Right renal pelvis (tissue), 4 donors: ENCODE measurements at regions not wholly inside any gene's neighbourhood (a gene's known extent, or its start where the extent isn't known, plus 50 kb on each side); places are given as distances from the start of the nearest gene placed in this dataset.

ENCODE experiments used
- DNase-seq, 4 donors: peaks; one replicate each; pipeline ENCODE4 v3.0.0-alpha.2; 2013; ENCODE audit warnings: low read depth in 4 of 4, low spot score in 3 of 4, missing footprints in 1 of 4

- DNase-seq = no peak
Observed at GRCh38 chr4:152236519-152237056, 299.3 kb downstream of the FBXW7 start.

- DNase-seq = no peak
Observed at GRCh38 chr4:152235718-152236117, 300.2 kb downstream of the FBXW7 start.

- DNase-seq = no peak
Observed at GRCh38 chr4:152234571-152234970, 301.3 kb downstream of the FBXW7 start.

DNA sequence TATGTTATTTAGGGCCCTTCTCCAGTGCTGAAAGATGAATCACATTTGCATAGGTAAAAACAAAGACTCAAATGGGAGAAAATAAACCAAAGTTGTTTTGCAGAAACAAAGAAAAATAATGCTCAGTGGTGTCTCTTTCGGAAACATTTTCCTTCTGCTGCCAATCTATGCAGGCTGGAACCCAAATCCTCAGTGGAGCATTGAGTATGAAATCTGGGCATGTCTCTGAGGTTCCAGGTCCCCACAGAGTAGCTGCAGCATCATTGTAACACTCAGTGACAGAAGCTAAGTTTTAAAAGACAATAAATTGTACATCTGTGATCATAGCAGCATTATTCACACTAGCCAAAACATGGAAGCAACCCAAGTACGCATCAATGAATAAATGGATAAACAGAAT is 303.6 kb downstream of the FBXW7 start:
- no peak for DNase-seq

DNA sequence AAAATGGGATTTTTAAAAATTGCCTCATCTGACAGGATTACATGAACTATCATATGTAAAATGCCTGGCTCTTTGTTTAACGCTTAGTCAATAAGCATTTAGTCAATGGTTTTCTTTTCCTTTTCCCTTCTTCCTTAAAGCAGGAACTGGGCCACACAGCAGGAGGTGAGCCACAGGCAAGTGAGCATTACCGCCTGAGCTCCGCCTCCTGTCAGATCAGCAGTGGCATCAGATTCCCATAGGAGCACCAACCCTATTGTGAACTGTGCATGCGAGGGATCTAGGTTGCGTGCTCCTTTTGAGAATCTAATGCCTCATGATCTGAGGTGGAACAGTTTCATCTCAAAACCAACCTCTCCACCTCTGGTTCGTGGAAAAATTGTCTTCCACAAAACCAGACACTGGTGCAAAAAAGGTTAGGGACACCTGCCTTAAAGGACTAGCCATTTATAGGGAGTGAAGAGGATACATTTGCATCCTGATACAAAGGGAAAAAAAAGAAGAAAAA is 306.1 kb downstream of the FBXW7 start:
- no peak for DNase-seq

DNA sequence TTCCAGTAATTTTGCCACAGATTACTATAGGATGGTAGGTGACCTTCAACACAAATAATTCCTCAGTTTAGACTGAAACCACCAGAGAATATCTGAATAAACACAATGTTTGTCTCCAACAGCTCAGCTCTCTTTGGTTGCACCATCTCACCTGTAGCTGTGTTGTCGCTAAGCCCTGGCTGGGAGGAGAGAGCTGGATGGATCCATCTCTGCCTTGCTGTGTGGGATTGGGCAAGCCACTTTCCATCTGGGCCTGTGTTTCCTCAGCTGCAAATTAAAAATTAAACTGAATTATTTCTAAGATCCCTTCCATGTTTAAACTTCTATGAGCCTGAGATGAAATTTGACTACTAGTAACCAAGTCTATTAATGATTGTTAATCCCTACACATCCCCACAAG is 310.2 kb downstream of the FBXW7 start:
- DNase-seq = no peak

- DNase-seq = no peak
Observed at GRCh38 chr4:152224721-152225420, 311.0 kb downstream of the FBXW7 start.

DNA sequence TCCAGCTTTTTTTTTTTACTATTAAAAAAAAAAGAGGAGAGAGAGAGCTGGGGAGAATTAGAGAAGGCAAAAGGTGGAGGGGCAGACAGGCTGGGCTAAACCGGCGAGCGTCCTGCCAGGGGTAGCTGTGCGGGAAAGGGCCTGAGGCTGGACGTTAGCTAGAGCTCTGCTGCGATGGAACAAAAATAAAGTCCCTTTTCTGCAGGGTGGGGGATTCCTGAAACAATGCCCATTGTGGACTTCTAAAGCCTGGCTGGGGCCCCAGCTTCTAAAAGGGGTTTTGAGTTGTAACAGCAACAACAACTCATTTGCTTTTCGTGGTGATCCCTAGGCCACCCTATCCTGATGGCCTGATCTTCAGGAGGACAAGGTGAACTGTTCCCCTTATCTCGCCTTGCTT is 311.7 kb downstream of the FBXW7 start:
- DNase-seq = no peak

DNA sequence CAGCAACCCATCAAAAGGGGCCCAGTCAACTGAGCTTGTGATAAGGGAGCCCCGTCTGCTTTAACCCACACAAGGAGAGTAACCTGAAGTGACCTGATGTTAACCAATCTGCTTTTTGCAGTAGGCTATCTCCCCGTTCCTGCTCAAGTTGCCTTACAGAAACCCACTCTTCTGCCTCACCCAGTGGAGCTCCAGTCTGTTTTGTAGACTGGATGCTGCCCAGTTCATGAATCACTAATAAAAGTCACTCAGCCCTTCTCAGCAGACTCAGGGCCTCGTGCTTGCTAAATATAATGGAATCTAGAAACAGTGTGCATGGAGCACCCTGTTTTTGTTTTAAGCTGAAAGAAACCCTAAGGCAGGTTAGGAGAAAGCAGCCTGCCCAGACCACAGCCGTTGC is 312.3 kb downstream of the FBXW7 start:
- DNase-seq = no peak

DNA sequence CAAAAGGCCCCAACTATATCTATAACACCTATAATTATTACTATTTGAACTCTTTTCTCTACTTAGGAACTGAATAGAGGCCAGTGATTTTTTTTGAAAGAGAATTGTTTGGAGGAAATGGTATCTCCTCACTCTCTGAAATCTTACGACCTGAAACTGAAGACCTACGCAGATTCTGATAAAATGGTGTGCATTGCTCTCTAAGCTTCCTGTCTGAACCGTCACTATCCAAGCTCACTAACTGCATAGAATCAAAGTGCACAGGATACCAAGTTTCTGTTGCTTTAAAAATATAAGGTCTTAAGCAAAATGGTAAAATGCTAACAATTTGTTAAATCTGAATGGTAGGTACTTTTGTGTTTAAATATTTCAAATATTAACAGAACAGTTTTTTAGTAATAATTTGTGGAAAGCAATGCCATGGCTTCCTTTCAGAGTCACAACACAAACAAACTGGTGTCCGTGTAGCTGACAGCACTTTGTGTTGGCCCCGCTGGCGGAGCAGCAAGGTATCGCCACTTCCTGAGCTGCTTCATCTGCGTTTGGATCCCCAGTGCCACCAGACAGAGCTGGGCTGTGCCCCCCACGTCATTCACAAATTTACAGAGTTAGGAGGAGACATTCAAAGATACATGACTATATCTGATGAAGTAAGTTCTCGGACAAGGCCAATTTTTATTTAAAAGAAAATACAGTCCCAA is 313.9 kb downstream of the FBXW7 start:
- DNase-seq = no peak

GRCh38 chr4:152220201-152220666 is 315.7 kb downstream of the FBXW7 start:
- no peak for DNase-seq

DNA sequence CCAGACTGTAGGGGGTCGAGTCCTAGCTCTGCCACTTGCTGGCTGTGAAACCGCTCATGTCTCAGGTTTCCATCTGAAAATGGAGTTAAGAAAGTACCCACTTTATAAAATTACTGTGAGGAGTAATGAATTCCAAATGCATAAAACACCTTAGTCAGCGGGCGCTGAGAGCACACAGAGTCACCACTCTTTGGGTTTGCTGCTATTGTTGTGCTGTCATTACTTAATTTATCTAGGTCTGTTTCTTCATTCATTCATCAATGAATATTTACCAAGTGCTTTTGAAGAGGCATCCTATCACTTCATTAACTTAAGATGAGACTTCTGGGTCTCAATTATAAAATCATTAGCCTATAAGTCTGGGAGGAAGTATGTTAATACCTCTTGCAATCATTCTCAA is 317.3 kb downstream of the FBXW7 start:
- DNase-seq = no peak

DNA sequence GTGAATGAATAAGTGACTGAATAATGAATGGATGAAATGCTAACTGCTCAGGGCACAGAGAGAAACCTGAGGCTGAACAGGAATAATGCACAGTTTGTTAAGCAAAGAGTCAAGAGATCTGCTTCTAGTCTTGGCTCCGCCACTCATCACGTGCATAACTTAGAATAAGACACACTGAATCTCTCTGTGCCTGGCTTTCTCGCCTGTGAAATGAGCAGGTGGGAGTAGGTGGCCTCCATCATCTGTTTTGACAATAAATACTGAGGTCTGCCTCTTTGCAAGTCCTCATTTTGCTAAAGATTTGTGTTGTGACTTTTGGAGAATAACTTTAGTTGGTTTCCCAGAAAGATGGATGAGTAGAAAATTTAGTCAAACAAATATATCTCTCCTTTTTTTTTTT is 318.0 kb downstream of the FBXW7 start:
- no peak for DNase-seq

DNA sequence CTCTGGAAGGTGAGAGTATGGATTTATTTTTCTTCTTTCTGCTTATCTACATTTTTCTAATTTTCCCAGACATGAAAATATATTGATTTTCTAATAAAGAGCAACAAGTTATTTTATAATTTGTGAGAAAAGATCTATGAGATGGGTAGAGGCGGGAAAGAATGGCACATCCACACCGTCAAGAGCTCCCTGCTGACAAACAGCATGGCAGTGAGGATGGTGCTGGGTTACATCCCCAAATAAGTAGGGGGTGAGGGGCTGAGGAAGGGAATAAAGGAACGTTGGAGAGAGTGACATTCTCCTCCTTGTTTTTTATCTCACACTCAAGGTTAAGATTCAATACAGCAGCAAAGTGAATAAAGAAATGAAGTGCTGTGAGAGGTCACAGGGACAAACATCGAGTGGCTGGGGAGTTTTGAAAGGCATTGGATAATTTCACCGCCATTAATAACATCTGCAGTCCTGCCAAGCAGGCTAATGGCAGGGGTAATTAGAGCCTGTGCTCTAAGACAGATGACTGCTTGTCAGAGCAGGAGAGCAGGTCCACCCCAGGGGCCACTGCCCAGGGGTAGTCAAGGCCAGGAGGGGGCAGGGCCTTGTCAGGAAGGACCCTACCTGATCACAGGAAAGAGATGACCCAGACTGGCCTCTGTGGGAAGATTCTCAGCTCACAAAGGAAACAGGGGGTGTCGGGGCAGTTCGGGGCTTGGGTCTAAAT is 323.8 kb downstream of the FBXW7 start:
- DNase-seq = no peak

DNA sequence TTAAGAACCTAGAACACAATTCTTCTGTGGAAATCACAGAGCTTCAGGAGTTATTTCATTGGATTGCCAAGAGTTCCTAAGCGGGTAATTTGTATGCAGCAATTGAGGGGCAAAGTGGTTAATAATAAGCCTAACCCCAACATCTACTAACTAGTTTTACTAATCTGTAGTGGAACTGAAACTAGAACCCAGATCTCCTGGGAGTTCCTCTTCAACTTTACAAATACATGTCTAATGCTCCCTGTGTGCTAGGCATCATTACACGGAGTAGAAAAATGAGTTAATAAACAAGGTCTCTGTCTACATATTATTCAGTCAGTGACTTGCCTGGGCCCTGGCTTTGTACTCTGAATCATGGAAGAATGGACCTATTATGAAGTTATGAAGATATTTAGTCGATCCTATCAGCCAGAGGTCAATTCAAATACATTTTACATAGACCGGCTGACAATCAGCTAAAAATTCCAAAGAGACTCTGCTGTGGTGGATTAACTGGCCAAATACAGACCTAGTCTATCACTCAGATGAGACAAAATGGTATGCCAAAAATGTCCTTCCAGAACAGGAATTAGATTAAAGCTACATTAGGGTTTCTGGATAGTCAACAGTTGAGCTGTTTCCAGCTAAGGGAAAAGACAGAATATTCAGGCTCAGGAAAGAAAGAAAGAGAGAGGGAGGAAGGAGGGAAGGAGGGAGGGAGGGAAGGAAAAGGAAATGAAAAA is 326.0 kb downstream of the FBXW7 start:
- no peak for DNase-seq

DNA sequence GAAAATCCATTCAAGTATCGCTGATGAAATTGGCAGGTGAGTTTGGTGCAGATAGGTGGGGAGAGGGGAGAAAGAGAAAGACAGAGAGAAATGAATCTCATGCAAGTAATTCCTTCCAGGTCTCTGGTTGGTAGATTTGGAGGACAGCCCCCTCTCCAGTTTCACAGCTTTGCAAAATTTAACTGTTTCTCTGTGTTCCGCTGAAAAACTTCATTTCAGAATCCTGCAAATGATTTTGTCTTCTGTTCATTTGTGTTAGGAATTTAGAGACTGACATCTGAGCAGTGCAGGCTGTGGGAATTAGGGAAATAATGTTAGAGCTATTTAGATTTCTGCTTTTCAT is 328.5 kb downstream of the FBXW7 start:
- no peak for DNase-seq

DNA sequence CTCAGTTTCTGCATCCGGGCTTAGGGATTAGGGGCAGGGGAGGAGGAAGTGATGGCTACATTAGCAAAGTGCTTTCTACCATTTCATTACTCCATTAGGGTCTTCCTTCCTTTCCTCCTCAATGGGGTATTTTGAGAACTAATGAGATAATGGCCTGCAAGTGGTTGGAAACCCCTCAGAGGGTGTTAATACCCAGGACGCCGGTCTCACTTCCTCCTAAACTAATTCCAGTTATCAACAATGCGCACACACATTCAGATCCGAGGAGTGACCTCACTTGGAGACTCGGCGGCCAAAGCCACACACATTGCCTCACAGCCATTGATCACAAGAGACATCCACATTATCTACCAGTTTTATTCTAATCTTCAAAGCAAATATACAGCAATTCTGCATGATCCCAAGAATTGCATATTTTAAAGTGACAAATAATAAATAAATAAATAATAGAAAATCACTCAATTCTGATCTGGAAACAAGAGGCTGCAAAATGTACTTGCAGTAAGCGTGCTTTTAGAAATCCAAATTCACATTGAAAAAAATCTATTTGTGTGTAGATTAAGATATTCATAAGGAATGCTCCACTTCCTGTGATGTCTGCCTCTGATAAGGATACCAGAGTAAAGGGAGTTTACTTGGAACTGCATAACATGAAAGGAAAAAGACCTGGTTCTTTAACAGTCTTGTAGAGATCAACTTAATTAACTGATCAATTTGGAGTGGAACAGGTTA is 329.1 kb downstream of the FBXW7 start:
- DNase-seq = no peak

DNA sequence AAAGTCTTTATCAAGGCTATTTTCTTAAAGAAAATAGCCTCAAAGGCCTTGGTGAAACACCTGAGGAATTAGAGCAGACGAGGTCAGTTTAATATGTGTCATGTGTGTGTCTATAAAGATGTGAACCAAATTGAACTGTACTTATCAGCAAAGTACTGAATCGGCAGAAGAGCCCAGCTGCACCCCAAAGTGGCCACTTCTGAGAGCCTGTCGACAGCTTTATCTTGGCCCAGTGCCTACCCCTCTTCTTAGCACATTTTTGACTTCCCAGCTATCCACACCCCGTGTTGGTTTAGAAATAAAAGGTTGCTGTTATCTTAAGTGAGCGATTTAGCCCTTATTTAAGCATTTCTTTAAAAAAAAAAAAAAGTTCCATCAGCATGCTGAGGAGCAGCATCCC is 329.7 kb downstream of the FBXW7 start:
- DNase-seq = no peak

GRCh38 chr4:152202415-152202814 is 333.5 kb downstream of the FBXW7 start:
- DNase-seq = no peak
